Stomach (tissue), 8 donors: ENCODE measurements at regions not wholly inside any gene's neighbourhood (a gene's known extent, or its start where the extent isn't known, plus 50 kb on each side); places are given as distances from the start of the nearest gene placed in this dataset.
"Not testable (repeated sequence)": the region's sequence is repeated elsewhere in the genome, so short reads cannot be mapped to it uniquely, and the experiment has no call there.

ENCODE experiments used
- DNase-seq, 2 donors: peaks; one replicate each; pipeline versions ENCODE4 v3.0.0 to v3.0.0-alpha.2; 2013 to 2019
- H3K27ac ChIP-seq, 5 donors: fragments of 200-600 bp in 4 of 5; sonication (generic) in 4 of 5; one replicate each; pipeline ENCODE4 v1.5.1; 2013 to 2019; ENCODE audit warnings: mild to moderate bottlenecking in 1 of 5, moderate library complexity in 1 of 5
- H3K27me3 ChIP-seq, 3 donors: fragments of 200-600 bp; sonication (generic); one replicate each; pipeline ENCODE4 v1.5.1; 2017 to 2019; ENCODE audit warnings: mixed run types in 1 of 3
- H3K36me3 ChIP-seq, 4 donors: fragments of 200-600 bp; sonication (generic); 1 replicate in 3 of 4; 2 replicates in 1 of 4; pipeline ENCODE4 v1.5.1; 2016 to 2019
- H3K4me1 ChIP-seq, 4 donors: fragments of 200-600 bp; sonication (generic); one replicate each; pipeline ENCODE4 v1.5.1; 2016 to 2019
- H3K4me3 ChIP-seq, 4 donors: fragments of 200-600 bp; sonication (generic) in 3 of 4; one replicate each; pipeline ENCODE4 v1.5.1; 2016 to 2019; ENCODE audit warnings: mild to moderate bottlenecking in 1 of 4
- H3K9me3 ChIP-seq, 4 donors: fragments of 200-600 bp; sonication (generic); one replicate each; pipeline ENCODE4 v1.5.1; 2016 to 2019
- CTCF ChIP-seq, 7 experiments: fragments of 450-650 bp in 4 of 7; fragments of 200-600 bp in 3 of 7; sonication (generic) in 3 of 7; IDR thresholded peaks; one replicate each; pipeline ENCODE4 v1.5.1; 2016 to 2019; ENCODE audit warnings: antibody characterized with exemption in 7 of 7, control low read depth in 2 of 7, mild to moderate bottlenecking in 1 of 7
- EP300 ChIP-seq: sonication (generic); formaldehyde crosslinking; IDR thresholded peaks from one replicate; pipeline ENCODE4 v1.6.1; 2017; ENCODE audit warnings: antibody characterized with exemption
- POLR2A ChIP-seq, 4 donors: fragments of 450-650 bp; IDR thresholded peaks; one replicate each; pipeline ENCODE4 v1.6.1; 2016; ENCODE audit warnings: antibody characterized with exemption in 4 of 4, control low read depth in 2 of 4, mild to moderate bottlenecking in 1 of 4, moderate library complexity in 1 of 4
- POLR2AphosphoS5 ChIP-seq, 3 donors: sonication (generic); formaldehyde crosslinking; IDR thresholded peaks; one replicate each; pipeline ENCODE4 v1.6.1; 2016; ENCODE audit warnings: antibody characterized with exemption in 3 of 3
- WGBS, 5 donors: extraction: QIAGEN DNeasy Blood & Tissue Kit in 3 of 5; methylation state at CpG; one replicate each; pipeline versions ENCODE4 v1.1.5 to v1.1.7; 2013 to 2018; 5-methylcytosine and 5-hydroxymethylcytosine counted together
- intact Hi-C: fragments of 100-400 bp; cut with DNase I; formaldehyde crosslinking; loops from one replicate; pipeline ENCODE4 v1.15.1; 2023; ENCODE audit warnings: low total_unique reads
- donor health status: healthy with polysubstance abuse.
- donor health status: Bipolar disorder and iron deficiency.
- donor health status: healthy.

- WGBS, 5 donors: 33 to 68% (median 61%) methylated on average over 1 of the region's 1 CpG
- DNase-seq: no peak
- intact Hi-C loops: no loop called here
Measured at GRCh38 chr5:87778876-87779275, 366.1 kb upstream of the CCNH start.

GRCh38 chr5:87777877-87778276 is 365.1 kb upstream of the CCNH start:
- no peak for DNase-seq
- peaks cover 0 to 28% (median under 1%) of the 10 kb centered on the region in 3 donors for H3K27me3 ChIP-seq
- TF ChIP-seq POLR2A (IDR thresholded peaks at IDR 0.05) (no peak), EP300 (no peak), CTCF (IDR thresholded peaks at IDR 0.05) (no peak), POLR2AphosphoS5 (IDR thresholded peaks at IDR 0.05) (no peak)
- intact Hi-C loops: no loop called here
- H3K4me1 ChIP-seq: peaks cover 0 to 6% (median 3%) of the 10 kb centered on the region in 4 donors
- H3K9me3 ChIP-seq: no peaks in the 10 kb centered on the region
- WGBS, 5 donors: 43 to 70% (median 64%) methylated on average over 1 of the region's 1 CpG
- H3K36me3 ChIP-seq: no peaks in the 10 kb centered on the region
- H3K27ac ChIP-seq: no peak overlapping the region
- no peak overlapping the region for H3K4me3 ChIP-seq

More at GRCh38 chr5:87778876-87779275, 366.1 kb upstream of the CCNH start:
- no peak overlapping the region for H3K27ac ChIP-seq
- H3K9me3 ChIP-seq: no peaks in the 10 kb centered on the region
- no peaks in the 10 kb centered on the region for H3K36me3 ChIP-seq
- H3K4me3 ChIP-seq: no peak overlapping the region
- TF ChIP-seq POLR2A (IDR thresholded peaks at IDR 0.05) (no peak), POLR2AphosphoS5 (IDR thresholded peaks at IDR 0.05) (no peak), EP300 (no peak), CTCF (IDR thresholded peaks at IDR 0.05) (no peak)
- peaks cover 0 to 29% (median 3%) of the 10 kb centered on the region in 3 donors for H3K27me3 ChIP-seq
- peaks cover 0 to 6% (median 3%) of the 10 kb centered on the region in 4 donors for H3K4me1 ChIP-seq

- intact Hi-C loops: no loop called here
- WGBS, 5 donors: 69 to 84% (median 75%) methylated on average over 3 of the region's 3 CpGs
- H3K4me1 ChIP-seq: peaks cover 0 to 6% (median 3%) of the 10 kb centered on the region in 4 donors
- TF ChIP-seq CTCF (IDR thresholded peaks at IDR 0.05): no peak
- TF ChIP-seq POLR2A (IDR thresholded peaks at IDR 0.05): no peak
- no peak for TF ChIP-seq EP300
- no peak for TF ChIP-seq POLR2AphosphoS5 (IDR thresholded peaks at IDR 0.05)
- H3K4me3 ChIP-seq: no peak overlapping the region
- no peak overlapping the region for H3K27ac ChIP-seq
- H3K36me3 ChIP-seq: no peaks in the 10 kb centered on the region
- H3K27me3 ChIP-seq: peaks cover 0 to 25% (median 0%) of the 10 kb centered on the region in 3 donors
- no peaks in the 10 kb centered on the region for H3K9me3 ChIP-seq
- DNase-seq: no peak
Measured at GRCh38 chr5:87776785-87777184, 364.1 kb upstream of the CCNH start.

GRCh38 chr5:87776302-87776701 is 363.6 kb upstream of the CCNH start:
- H3K36me3 ChIP-seq, H3K4me1 ChIP-seq, H3K27ac ChIP-seq, DNase-seq, intact Hi-C loops, H3K4me3 ChIP-seq, H3K9me3 ChIP-seq: not testable (repeated sequence)
- peaks cover 0 to 23% (median 0%) of the 10 kb centered on the region in 3 donors for H3K27me3 ChIP-seq
- 81 to 91% (median 87%) methylated on average over 7 of the region's 7 CpGs for WGBS, 5 donors

GRCh38 chr5:87775228-87775627 is 362.5 kb upstream of the CCNH start:
- no peak overlapping the region for H3K27ac ChIP-seq
- DNase-seq: no peak
- WGBS, 5 donors: 61 to 78% (median 67%) methylated on average over 2 of the region's 2 CpGs
- TF ChIP-seq POLR2A (IDR thresholded peaks at IDR 0.05) (no peak), POLR2AphosphoS5 (IDR thresholded peaks at IDR 0.05) (no peak), EP300 (no peak), CTCF (IDR thresholded peaks at IDR 0.05) (no peak)
- no peak overlapping the region for H3K4me3 ChIP-seq
- H3K4me1 ChIP-seq: no peaks in the 10 kb centered on the region
- intact Hi-C loops: no loop called here
- no peaks in the 10 kb centered on the region for H3K36me3 ChIP-seq
- no peaks in the 10 kb centered on the region for H3K9me3 ChIP-seq
- H3K27me3 ChIP-seq: peaks cover 0 to 25% (median 6%) of the 10 kb centered on the region in 3 donors
